ENCODE measurements at regions not wholly inside any gene's neighbourhood (a gene's known extent, or its start where the extent isn't known, plus 50 kb on each side); places are given as distances from the start of the nearest gene placed in this dataset.

DNA sequence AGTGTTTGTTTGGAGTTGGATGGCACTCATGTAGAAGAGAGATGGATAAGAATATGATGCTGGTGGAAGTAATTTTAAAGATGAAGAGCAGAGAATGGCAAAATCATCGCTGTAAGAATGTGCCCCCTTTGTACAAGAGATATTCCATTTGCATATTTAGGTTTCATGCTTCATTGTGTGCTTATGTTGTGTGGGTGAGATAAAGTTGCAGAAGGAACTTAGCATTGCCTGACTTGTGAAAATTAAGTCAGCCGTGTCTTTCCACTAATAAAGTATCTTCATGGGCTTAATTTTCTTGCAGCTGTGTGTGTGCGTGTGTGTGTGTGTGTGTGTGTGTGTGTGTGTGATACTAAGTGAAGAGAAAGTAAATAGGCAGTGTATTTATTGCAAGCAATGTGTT, 381.9 kb downstream of the OTUD1 start:
- Histone ChIP-seq H3K36me3 (no peaks in the 10 kb centered on the region), H3K9me3 (no peaks in the 10 kb centered on the region), H3K27me3 (no peaks in the 10 kb centered on the region), H3K27ac (no peak overlapping the region), H3K4me3 (no peak overlapping the region), H3K4me1 (no peaks in the 10 kb centered on the region)
- no peak for DNase-seq
- intact Hi-C loops (cut with DNase I), result no loop called here
- WGBS, 2 donors, result 71 to 79% methylated on average over 3 of the region's 3 CpGs
- TF ChIP-seq EP300 (IDR thresholded peaks at IDR 0.05) (no peak), POLR2AphosphoS5 (IDR thresholded peaks at IDR 0.05) (no peak), POLR2A (IDR thresholded peaks at IDR 0.05) (no peak)
- TF ChIP-seq, protein P1, sequence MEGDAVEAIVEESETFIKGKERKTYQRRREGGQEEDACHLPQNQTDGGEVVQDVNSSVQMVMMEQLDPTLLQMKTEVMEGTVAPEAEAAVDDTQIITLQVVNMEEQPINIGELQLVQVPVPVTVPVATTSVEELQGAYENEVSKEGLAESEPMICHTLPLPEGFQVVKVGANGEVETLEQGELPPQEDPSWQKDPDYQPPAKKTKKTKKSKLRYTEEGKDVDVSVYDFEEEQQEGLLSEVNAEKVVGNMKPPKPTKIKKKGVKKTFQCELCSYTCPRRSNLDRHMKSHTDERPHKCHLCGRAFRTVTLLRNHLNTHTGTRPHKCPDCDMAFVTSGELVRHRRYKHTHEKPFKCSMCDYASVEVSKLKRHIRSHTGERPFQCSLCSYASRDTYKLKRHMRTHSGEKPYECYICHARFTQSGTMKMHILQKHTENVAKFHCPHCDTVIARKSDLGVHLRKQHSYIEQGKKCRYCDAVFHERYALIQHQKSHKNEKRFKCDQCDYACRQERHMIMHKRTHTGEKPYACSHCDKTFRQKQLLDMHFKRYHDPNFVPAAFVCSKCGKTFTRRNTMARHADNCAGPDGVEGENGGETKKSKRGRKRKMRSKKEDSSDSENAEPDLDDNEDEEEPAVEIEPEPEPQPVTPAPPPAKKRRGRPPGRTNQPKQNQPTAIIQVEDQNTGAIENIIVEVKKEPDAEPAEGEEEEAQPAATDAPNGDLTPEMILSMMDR (IDR thresholded peaks at IDR 0.05), result no peak

DNA sequence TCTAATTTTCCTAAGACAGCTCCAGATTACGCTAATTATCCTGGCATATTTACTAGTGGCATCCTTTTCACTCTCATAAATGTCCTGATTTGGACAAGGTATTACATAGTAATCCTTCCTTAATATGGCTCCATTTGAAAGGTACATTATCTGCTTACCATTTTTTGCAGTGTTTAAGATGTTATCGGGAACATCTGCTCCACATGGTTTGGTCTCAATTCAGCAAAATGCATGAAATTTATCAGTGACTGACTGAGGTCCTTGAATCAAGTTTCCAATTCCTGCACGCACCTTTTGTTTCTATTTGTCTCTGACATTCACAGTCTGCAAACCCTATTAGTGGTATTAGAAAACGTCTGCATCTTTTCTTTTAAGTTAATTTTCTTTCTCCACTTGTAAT, 384.1 kb upstream of the KIAA1217 start:
- Histone ChIP-seq H3K27ac (no peak overlapping the region), H3K4me3 (no peak overlapping the region), H3K4me1 (no peaks in the 10 kb centered on the region), H3K36me3 (no peaks in the 10 kb centered on the region), H3K27me3 (no peaks in the 10 kb centered on the region), H3K9me3 (no peaks in the 10 kb centered on the region)
- DNase-seq, result no peak
- intact Hi-C loops (cut with DNase I), result no loop called here
- WGBS, 2 donors, result 74 to 84% methylated on average over 4 of the region's 4 CpGs
- TF ChIP-seq EP300 (IDR thresholded peaks at IDR 0.05), result no peak
- no peak for TF ChIP-seq POLR2A (IDR thresholded peaks at IDR 0.05)
- TF ChIP-seq, protein P1 (IDR thresholded peaks at IDR 0.05), result no peak
- no peak for TF ChIP-seq POLR2AphosphoS5 (IDR thresholded peaks at IDR 0.05)

DNA sequence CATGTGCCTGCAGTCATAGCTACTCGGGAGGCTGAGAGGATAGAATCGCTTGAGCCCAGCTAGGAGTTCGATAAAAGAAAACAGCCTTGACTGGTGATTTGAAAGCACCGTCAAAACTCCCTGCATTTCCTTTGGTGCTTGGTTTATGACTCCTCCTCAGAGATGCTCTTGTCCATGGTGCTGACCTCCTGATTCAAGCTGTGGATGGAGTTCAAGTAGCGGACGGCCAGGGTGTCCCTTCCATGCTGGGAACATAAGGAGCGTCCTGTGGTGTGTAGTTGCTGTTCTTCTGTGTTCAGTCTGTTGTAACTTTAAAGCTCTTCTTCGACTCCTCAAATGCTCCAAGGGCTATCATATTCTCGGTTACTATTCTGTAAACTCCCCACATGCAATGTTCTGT, 382.5 kb upstream of the KIAA1217 start:
- TF ChIP-seq, protein P1 (IDR thresholded peaks at IDR 0.05), result no peak
- TF ChIP-seq POLR2A (IDR thresholded peaks at IDR 0.05) (no peak), EP300 (IDR thresholded peaks at IDR 0.05) (no peak), POLR2AphosphoS5 (IDR thresholded peaks at IDR 0.05) (no peak)
- no peaks in the 10 kb centered on the region for H3K4me1 ChIP-seq
- H3K27me3 ChIP-seq, result no peaks in the 10 kb centered on the region
- H3K4me3 ChIP-seq, result no peak overlapping the region
- WGBS, 2 donors, result 36 to 45% methylated on average over 9 of the region's 9 CpGs
- H3K9me3 ChIP-seq, result no peaks in the 10 kb centered on the region
- H3K27ac ChIP-seq, result no peak overlapping the region
- intact Hi-C loops (cut with DNase I), result no loop called here
- H3K36me3 ChIP-seq, result no peaks in the 10 kb centered on the region
- no peak for DNase-seq

DNA sequence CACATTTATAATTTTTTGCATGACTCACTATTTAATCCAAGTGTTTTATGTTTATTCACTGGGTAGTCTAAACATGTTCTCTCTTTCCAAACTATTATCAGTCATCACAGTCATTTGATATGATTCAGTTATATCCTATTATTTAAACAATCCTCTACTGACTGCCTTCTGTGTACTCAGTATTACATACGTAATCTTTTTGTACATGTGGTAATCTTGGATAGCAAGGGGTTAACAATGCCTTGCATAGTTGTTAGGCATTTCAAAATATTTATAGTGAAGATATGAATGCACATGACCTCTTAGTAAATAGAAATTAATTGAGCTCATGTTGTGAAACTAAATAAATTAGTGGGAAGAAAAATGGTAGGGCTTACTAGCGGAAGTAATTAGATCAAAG, 379.4 kb upstream of the KIAA1217 start:
- WGBS, 2 donors, result 77 to 79% methylated on average over 2 of the region's 2 CpGs
- no peak for TF ChIP-seq EP300 (IDR thresholded peaks at IDR 0.05)
- TF ChIP-seq POLR2A (IDR thresholded peaks at IDR 0.05), result no peak
- TF ChIP-seq POLR2AphosphoS5 (IDR thresholded peaks at IDR 0.05), result no peak
- TF ChIP-seq, protein P1 (IDR thresholded peaks at IDR 0.05), result no peak
- Histone ChIP-seq H3K4me1 (no peaks in the 10 kb centered on the region), H3K36me3 (no peaks in the 10 kb centered on the region), H3K9me3 (no peaks in the 10 kb centered on the region), H3K27ac (no peak overlapping the region), H3K4me3 (no peak overlapping the region), H3K27me3 (no peaks in the 10 kb centered on the region)
- intact Hi-C loops (cut with DNase I), result no loop called here
- DNase-seq, result no peak

DNA sequence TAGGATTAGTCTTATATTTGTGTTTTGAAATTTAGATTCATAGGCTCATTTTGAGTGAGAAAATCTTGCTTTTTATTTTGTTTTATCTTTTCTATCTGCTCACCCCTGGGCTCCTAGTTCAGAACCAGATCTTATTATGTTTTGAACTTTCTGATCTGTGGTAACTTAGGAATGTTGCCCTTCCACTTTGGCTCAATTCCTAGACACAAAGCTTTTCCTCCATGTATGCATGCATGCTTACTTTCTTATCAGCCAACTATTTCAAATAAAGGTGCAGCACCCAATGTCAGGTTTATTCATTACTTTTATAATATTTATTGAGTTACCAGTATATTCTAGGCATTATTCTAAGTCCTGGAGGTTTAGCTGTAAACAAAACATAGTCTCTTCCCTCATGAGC, 374.8 kb upstream of the KIAA1217 start:
- no peak overlapping the region for H3K27ac ChIP-seq
- TF ChIP-seq POLR2A (IDR thresholded peaks at IDR 0.05) (no peak), EP300 (IDR thresholded peaks at IDR 0.05) (no peak), POLR2AphosphoS5 (IDR thresholded peaks at IDR 0.05) (no peak)
- TF ChIP-seq, protein P1 (IDR thresholded peaks at IDR 0.05), result no peak
- H3K4me3 ChIP-seq, result no peak overlapping the region
- H3K4me1 ChIP-seq, result no peaks in the 10 kb centered on the region
- intact Hi-C loops (cut with DNase I), result no loop called here
- no peaks in the 10 kb centered on the region for H3K36me3 ChIP-seq
- H3K27me3 ChIP-seq, result no peaks in the 10 kb centered on the region
- no peak for DNase-seq
- H3K9me3 ChIP-seq, result no peaks in the 10 kb centered on the region

Data from sigmoid colon (tissue), 6 donors.